ENCODE measurements at regions not wholly inside any gene's neighbourhood (a gene's known extent, or its start where the extent isn't known, plus 50 kb on each side); places are given as distances from the start of the nearest gene placed in this dataset.

GRCh38 chr7:16978358-16979244 is 96.8 kb upstream of the AGR3 start (continued):
- no peak for TF ChIP-seq ATOH8 (CRISPR knock-in tag; IDR thresholded peaks at IDR 0.05; ENCODE audit: low read depth)
- no peak for TF ChIP-seq SREBF2 (IDR thresholded peaks at IDR 0.05)
- no peak for TF ChIP-seq HMGXB4 (CRISPR knock-in tag; IDR thresholded peaks at IDR 0.05; ENCODE audit: borderline replicate concordance)
- peak; percentile 60 to 82; a peak in 3 of 4 replicates for TF ChIP-seq CEBPB (IDR thresholded peaks at IDR 0.05)
- no peak for TF ChIP-seq PHF8 (IDR thresholded peaks at IDR 0.05; ENCODE audit: borderline replicate concordance, low read depth)
- TF ChIP-seq CHD2 (IDR thresholded peaks at IDR 0.05; ENCODE audit: low read length, partially characterized antibody), result no peak
- peak in 1 of 2 experiments; percentile 29; a peak in 4 of 5 replicates for TF ChIP-seq RAD21 (conservative IDR thresholded peaks at IDR 0.05 in 1 of 2, IDR thresholded peaks at IDR 0.05 in 1 of 2)
- TF ChIP-seq HES2 (IDR thresholded peaks at IDR 0.05), result peak; percentile 36; the same call in 1 of the 2 replicates
- TF ChIP-seq SMC3 (IDR thresholded peaks at IDR 0.05), result peak; percentile 52; the same call in 1 of the 3 replicates
- no peak for TF ChIP-seq E2F6 (IDR thresholded peaks at IDR 0.05; ENCODE audit: borderline replicate concordance, low read depth)
- TF ChIP-seq FOSL2 (IDR thresholded peaks at IDR 0.05), result peak; percentile 98
- peak; percentile 98 for TF ChIP-seq FOSL2 (CRISPR knock-in tag; IDR thresholded peaks at IDR 0.05)
- no peak for TF ChIP-seq REST (IDR thresholded peaks at IDR 0.05)
- TF ChIP-seq KDM1A (IDR thresholded peaks at IDR 0.05; ENCODE audit: low read depth), result no peak
- no peak for TF ChIP-seq HOXA7 (CRISPR knock-in tag; IDR thresholded peaks at IDR 0.05)
- peak; percentile 63 to 80; a peak in 3 of 5 replicates for TF ChIP-seq EP300 (IDR thresholded peaks at IDR 0.05)
- TF ChIP-seq NR3C1 (IDR thresholded peaks at IDR 0.05), result no peak
- no peak for TF ChIP-seq NFE2L2 (conservative IDR thresholded peaks at IDR 0.05; ENCODE audit: low read length)
- TF ChIP-seq ZNF302 (CRISPR knock-in tag; IDR thresholded peaks at IDR 0.05), result no peak
- TF ChIP-seq RNF2 (IDR thresholded peaks at IDR 0.05; ENCODE audit: borderline replicate concordance, low read depth), result no peak
